Effector memory CD4-positive, alpha-beta T cell (primary cell): ENCODE measurements at regions not wholly inside any gene's neighbourhood (a gene's known extent, or its start where the extent isn't known, plus 50 kb on each side); places are given as distances from the start of the nearest gene placed in this dataset.

Source experiments
- DNase-seq, 3 donors: peaks; one replicate each; pipeline ENCODE4 v3.0.0-alpha.2; 2020
- H3K27ac ChIP-seq: 2 replicates; pipeline ENCODE4 v1.7.0; 2013; ENCODE audit warnings: mild to moderate bottlenecking, low read length, moderate library complexity; ENCODE audit not compliant: insufficient read depth, poor library complexity, severe bottlenecking
- H3K27me3 ChIP-seq: replicated peaks from 2 replicates; pipeline ENCODE4 v1.7.0; 2013; ENCODE audit warnings: mild to moderate bottlenecking, low read length; ENCODE audit not compliant: insufficient read depth, control insufficient read depth, poor library complexity, severe bottlenecking
- H3K36me3 ChIP-seq: 2 replicates; pipeline ENCODE4 v1.7.0; 2013; ENCODE audit warnings: mild to moderate bottlenecking, low read length, moderate library complexity; ENCODE audit not compliant: control insufficient read depth, insufficient read depth
- H3K4me1 ChIP-seq: 2 replicates; pipeline ENCODE4 v1.7.0; 2013; ENCODE audit warnings: low read length, mild to moderate bottlenecking; ENCODE audit not compliant: control insufficient read depth, insufficient read depth, poor library complexity, severe bottlenecking
- H3K4me3 ChIP-seq: 2 replicates; pipeline ENCODE4 v1.7.0; 2013; ENCODE audit warnings: low read length, low read depth, mild to moderate bottlenecking; ENCODE audit not compliant: insufficient read depth, poor library complexity, severe bottlenecking
- H3K9me3 ChIP-seq: 2 replicates; pipeline ENCODE4 v1.7.0; 2013; ENCODE audit warnings: mild to moderate bottlenecking, low read length, moderate library complexity; ENCODE audit not compliant: control insufficient read depth

DNA sequence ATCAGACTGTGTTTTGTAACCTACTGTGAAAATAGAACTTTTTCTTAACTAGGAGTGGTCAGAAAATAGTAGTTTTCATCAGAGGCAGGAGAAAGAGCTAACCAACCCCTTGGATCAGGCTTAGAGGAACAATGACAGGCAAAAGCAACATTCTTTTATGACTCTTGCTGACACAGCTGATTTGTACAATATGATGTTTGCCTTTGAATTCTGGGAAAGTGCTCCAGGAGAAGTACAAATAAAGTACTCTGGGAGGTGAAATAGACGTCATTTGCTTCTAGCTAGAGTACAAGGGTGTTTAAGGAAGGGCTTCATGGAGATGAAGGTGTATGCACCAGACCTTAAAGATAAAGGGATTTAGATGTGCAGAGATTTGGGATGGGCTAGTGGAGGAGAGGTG lies 75.1 kb upstream of the KIAA1217 start:
- Histone ChIP-seq H3K27me3 (no peaks in the 10 kb centered on the region), H3K9me3 (no peaks in the 10 kb centered on the region), H3K4me1 (no peaks in the 10 kb centered on the region), H3K27ac (no peak overlapping the region), H3K4me3 (no peak overlapping the region), H3K36me3 (no peaks in the 10 kb centered on the region)
- DNase-seq, result no peak

- Histone ChIP-seq H3K36me3 (no peaks in the 10 kb centered on the region), H3K4me3 (no peak overlapping the region), H3K27me3 (no peaks in the 10 kb centered on the region), H3K9me3 (no peaks in the 10 kb centered on the region), H3K27ac (no peak overlapping the region), H3K4me1 (no peaks in the 10 kb centered on the region)
- no peak for DNase-seq
Measured at GRCh38 chr10:24136070-24136469, 72.9 kb upstream of the KIAA1217 start.

DNA sequence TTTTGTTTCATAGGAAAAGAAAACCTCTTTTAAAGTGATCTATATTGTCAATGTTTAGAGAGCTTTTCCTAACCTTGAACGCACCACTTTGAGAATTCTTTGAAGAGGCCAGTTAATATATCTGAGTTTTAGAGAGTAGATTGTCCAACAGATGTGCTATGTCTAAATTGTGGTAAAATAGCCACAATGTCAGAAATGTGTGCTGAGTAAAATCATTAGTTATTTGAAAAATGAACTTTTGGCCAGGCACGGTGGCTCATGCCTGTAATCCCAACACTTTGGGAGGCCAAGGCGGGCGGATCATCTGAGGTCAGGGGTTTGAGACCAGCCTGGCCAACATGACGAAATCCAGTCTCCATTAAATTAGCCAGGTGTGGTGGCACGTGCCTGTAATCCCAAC lies 61.6 kb upstream of the KIAA1217 start:
- H3K27me3 ChIP-seq, result no peaks in the 10 kb centered on the region
- no peaks in the 10 kb centered on the region for H3K4me1 ChIP-seq
- H3K4me3 ChIP-seq, result no peak overlapping the region
- no peak for DNase-seq
- H3K9me3 ChIP-seq, result no peaks in the 10 kb centered on the region
- no peak overlapping the region for H3K27ac ChIP-seq
- no peaks in the 10 kb centered on the region for H3K36me3 ChIP-seq

- Histone ChIP-seq H3K27me3 (no peaks in the 10 kb centered on the region), H3K4me1 (no peaks in the 10 kb centered on the region), H3K4me3 (no peak overlapping the region), H3K36me3 (no peaks in the 10 kb centered on the region), H3K27ac (no peak overlapping the region), H3K9me3 (no peaks in the 10 kb centered on the region)
- DNase-seq, result no peak
Measured at GRCh38 chr10:24149640-24150039, 59.3 kb upstream of the KIAA1217 start.

DNA sequence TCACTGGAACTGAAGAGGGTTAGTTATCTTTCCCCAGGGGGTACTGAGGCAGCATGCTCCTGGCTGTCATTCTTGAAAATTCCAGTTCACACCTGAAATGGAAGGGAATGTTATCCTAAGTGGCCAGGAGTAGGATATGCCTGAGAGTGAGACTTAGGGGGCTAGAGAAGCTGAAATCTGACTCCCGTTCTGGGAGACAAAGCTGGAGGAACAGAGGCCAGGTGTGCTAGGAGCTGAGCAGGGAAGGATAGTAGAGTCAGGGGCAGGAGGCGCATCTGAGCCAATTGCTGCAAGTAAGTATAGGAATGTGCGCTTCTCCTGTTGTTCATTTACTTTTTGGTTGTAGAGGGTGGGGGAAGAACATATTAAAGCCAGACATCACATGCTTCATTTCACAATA lies 58.1 kb upstream of the KIAA1217 start:
- DNase-seq, result no peak
- H3K27me3 ChIP-seq, result no peaks in the 10 kb centered on the region
- H3K27ac ChIP-seq, result no peak overlapping the region
- H3K4me1 ChIP-seq, result no peaks in the 10 kb centered on the region
- no peaks in the 10 kb centered on the region for H3K36me3 ChIP-seq
- H3K4me3 ChIP-seq, result no peak overlapping the region
- H3K9me3 ChIP-seq, result no peaks in the 10 kb centered on the region

DNA sequence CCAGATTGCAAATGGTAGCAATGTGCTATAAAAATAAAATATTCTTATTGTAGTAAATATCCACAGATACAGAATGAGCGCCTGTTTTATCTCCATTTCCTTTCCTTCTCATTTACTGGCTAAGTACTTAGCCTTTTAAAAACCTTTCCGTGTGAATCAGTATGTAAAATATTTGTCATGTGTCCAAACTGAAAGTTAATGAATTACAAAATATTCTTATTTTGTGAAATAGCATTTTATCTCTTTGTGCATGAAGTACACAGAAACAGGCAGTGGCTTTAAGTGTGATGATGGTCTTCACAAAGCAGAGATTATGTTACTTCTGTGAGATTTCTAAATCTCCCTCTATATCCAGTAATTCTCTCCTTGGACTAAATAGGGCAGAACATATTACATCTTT lies 56.7 kb upstream of the KIAA1217 start:
- H3K27me3 ChIP-seq, result no peaks in the 10 kb centered on the region
- H3K36me3 ChIP-seq, result no peaks in the 10 kb centered on the region
- no peaks in the 10 kb centered on the region for H3K4me1 ChIP-seq
- H3K27ac ChIP-seq, result no peak overlapping the region
- no peak overlapping the region for H3K4me3 ChIP-seq
- no peak for DNase-seq
- no peaks in the 10 kb centered on the region for H3K9me3 ChIP-seq

GRCh38 chr10:24153031-24153430 lies 55.9 kb upstream of the KIAA1217 start:
- no peak for DNase-seq
- Histone ChIP-seq H3K4me1 (no peaks in the 10 kb centered on the region), H3K27ac (no peak overlapping the region), H3K9me3 (no peaks in the 10 kb centered on the region), H3K27me3 (no peaks in the 10 kb centered on the region), H3K4me3 (no peak overlapping the region), H3K36me3 (no peaks in the 10 kb centered on the region)

DNA sequence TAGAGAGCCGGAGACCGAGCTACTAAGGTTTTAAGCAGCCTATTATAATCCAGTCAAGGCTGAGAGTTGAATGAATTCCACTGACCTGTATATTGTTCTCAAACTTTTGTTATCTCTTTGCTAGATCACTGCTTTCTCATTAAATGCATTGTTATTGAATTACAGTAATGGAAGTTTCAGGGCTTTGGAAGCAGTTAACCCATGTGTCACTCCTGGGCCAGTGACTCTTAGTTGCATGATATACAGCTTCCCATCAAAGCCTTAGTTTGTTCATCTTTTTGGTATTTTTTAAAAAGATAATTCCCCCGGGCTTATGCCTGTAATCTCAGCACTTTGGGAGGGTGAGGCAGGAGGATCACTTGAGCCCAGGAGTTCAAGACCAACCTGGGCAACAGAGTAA lies 55.4 kb upstream of the KIAA1217 start:
- Histone ChIP-seq H3K4me1 (no peaks in the 10 kb centered on the region), H3K9me3 (no peaks in the 10 kb centered on the region), H3K4me3 (no peak overlapping the region), H3K27ac (no peak overlapping the region), H3K36me3 (no peaks in the 10 kb centered on the region), H3K27me3 (no peaks in the 10 kb centered on the region)
- DNase-seq, result no peak

DNA sequence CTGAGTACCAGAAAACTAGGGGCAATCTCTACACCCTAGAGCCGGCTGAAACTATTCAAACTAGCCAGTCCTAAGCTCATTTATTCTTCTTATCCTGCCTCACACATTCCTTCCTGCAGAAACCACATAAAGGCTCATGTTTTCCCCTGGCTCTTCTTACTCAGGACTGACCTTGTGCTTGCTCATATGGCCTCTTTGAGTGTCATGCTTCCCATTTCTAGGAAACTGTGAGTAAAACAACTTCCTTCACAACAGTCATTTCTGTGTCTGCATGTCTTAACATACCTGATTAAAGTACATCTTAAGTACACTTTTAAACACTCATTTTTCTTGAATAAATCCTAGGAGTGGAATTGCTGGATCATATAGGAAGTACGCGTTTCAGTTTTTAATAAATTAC lies 52.3 kb upstream of the KIAA1217 start:
- Histone ChIP-seq H3K27me3 (no peaks in the 10 kb centered on the region), H3K36me3 (no peaks in the 10 kb centered on the region), H3K27ac (no peak overlapping the region), H3K4me3 (no peak overlapping the region), H3K4me1 (no peaks in the 10 kb centered on the region), H3K9me3 (no peaks in the 10 kb centered on the region)
- DNase-seq, result no peak

GRCh38 chr10:24157567-24157966 lies 51.4 kb upstream of the KIAA1217 start:
- Histone ChIP-seq H3K4me3 (no peak overlapping the region), H3K9me3 (no peaks in the 10 kb centered on the region), H3K4me1 (no peaks in the 10 kb centered on the region), H3K36me3 (no peaks in the 10 kb centered on the region), H3K27me3 (no peaks in the 10 kb centered on the region), H3K27ac (no peak overlapping the region)
- no peak for DNase-seq
